Astrocyte (in vitro differentiated cells and primary cell): ENCODE measurements at regions not wholly inside any gene's neighbourhood (a gene's known extent, or its start where the extent isn't known, plus 50 kb on each side); places are given as distances from the start of the nearest gene placed in this dataset.

Experiments used
- DNase-seq: peaks from one replicate; pipeline ENCODE4 v3.0.0-alpha.2; 2010; ENCODE audit warnings: low read depth
- FAIRE-seq: peaks from 2 replicates; lab custom pipeline; 2011; peaks lifted over from hg19 to GRCh38; lab: Jason Lieb, UNC
- H2AFZ ChIP-seq: 2 replicates; pipeline ENCODE4 v1.6.0; 2012; ENCODE audit warnings: low read depth, low read length, inconsistent platforms
- H3K27ac ChIP-seq: 2 replicates; pipeline ENCODE4 v1.5.1; 2011; ENCODE audit warnings: low read depth, low read length, inconsistent platforms
- H3K27me3 ChIP-seq: 2 replicates; pipeline ENCODE4 v1.6.0; 2011; ENCODE audit warnings: low read length, inconsistent platforms; ENCODE audit not compliant: insufficient read depth
- H3K36me3 ChIP-seq: 2 replicates; pipeline ENCODE4 v1.5.1; 2011; ENCODE audit warnings: low read length, inconsistent platforms; ENCODE audit not compliant: insufficient read depth
- H3K4me1 ChIP-seq: 2 replicates; pipeline ENCODE4 v1.5.1; 2011; ENCODE audit warnings: low read length, inconsistent platforms; ENCODE audit not compliant: insufficient read depth
- H3K4me2 ChIP-seq: 2 replicates; pipeline ENCODE4 v1.6.0; 2012; ENCODE audit warnings: low read length, inconsistent platforms
- H3K4me3 ChIP-seq: 2 replicates; pipeline ENCODE4 v1.5.1; 2011; ENCODE audit warnings: low read depth, mild to moderate bottlenecking, low read length, inconsistent platforms; ENCODE audit not compliant: insufficient read depth
- H3K79me2 ChIP-seq: 2 replicates; pipeline ENCODE4 v1.6.0; 2012; ENCODE audit warnings: mild to moderate bottlenecking, low read length, inconsistent platforms; ENCODE audit not compliant: insufficient read depth
- H3K9ac ChIP-seq: 2 replicates; pipeline ENCODE4 v1.6.0; 2012; ENCODE audit warnings: mild to moderate bottlenecking, low read length, inconsistent platforms
- H3K9me3 ChIP-seq: 2 replicates; pipeline ENCODE4 v1.5.1; 2012; ENCODE audit warnings: low read depth, mild to moderate bottlenecking, low read length, inconsistent platforms; ENCODE audit not compliant: insufficient read depth
- H4K20me1 ChIP-seq: 2 replicates; pipeline ENCODE4 v1.6.0; 2012; ENCODE audit warnings: low read length, inconsistent platforms; ENCODE audit not compliant: insufficient read depth
- H3K27ac Mint-ChIP-seq: one replicate; pipeline ENCODE4 v1.8.0; 2021; ENCODE audit warnings: mild to moderate bottlenecking, mixed read lengths; ENCODE audit not compliant: unreplicated experiment
- H3K27me3 Mint-ChIP-seq: one replicate; pipeline ENCODE4 v1.8.0; 2021; ENCODE audit warnings: low read depth, mixed read lengths; ENCODE audit not compliant: unreplicated experiment
- H3K36me3 Mint-ChIP-seq: one replicate; pipeline ENCODE4 v1.8.0; 2021; ENCODE audit warnings: low read depth, mixed read lengths; ENCODE audit not compliant: unreplicated experiment
- H3K4me1 Mint-ChIP-seq: one replicate; pipeline ENCODE4 v1.8.0; 2021; ENCODE audit warnings: low read depth, mixed read lengths; ENCODE audit not compliant: unreplicated experiment
- H3K4me3 Mint-ChIP-seq: one replicate; pipeline ENCODE4 v1.8.0; 2021; ENCODE audit warnings: mild to moderate bottlenecking, moderate library complexity, mixed read lengths; ENCODE audit not compliant: unreplicated experiment
- H3K9me3 Mint-ChIP-seq: one replicate; pipeline ENCODE4 v1.8.0; 2021; ENCODE audit warnings: mild to moderate bottlenecking, mixed read lengths; ENCODE audit not compliant: unreplicated experiment
- CTCF ChIP-seq: IDR thresholded peaks from 2 replicates; pipeline ENCODE4 v1.5.1; 2011; ENCODE audit warnings: low read depth, mild to moderate bottlenecking, inconsistent platforms, low read length, moderate library complexity; ENCODE audit not compliant: insufficient read depth
- EZH2 ChIP-seq: IDR thresholded peaks from 2 replicates; pipeline ENCODE4 v1.6.1; 2012; ENCODE audit warnings: mild to moderate bottlenecking, low read length, inconsistent platforms; ENCODE audit not compliant: insufficient read depth

- peaks cover 4% of the 10 kb centered on the region for H3K9me3 Mint-ChIP-seq
- no peak overlapping the region for H3K27ac Mint-ChIP-seq
- no peaks in the 10 kb centered on the region for H3K9me3 ChIP-seq
- H3K27me3 ChIP-seq: no peaks in the 10 kb centered on the region
- H3K9ac ChIP-seq: no peak overlapping the region
- no peaks in the 10 kb centered on the region for H3K36me3 Mint-ChIP-seq
- H3K4me3 ChIP-seq: no peak overlapping the region
- no peaks in the 10 kb centered on the region for H3K36me3 ChIP-seq
- FAIRE-seq (no peak), DNase-seq (no peak)
- H3K4me1 ChIP-seq: peaks cover 8% of the 10 kb centered on the region
- H3K4me2 ChIP-seq: no peak overlapping the region
- no peaks in the 10 kb centered on the region for H3K27me3 Mint-ChIP-seq
- H3K79me2 ChIP-seq: no peaks in the 10 kb centered on the region
- H3K4me1 Mint-ChIP-seq: peaks cover 20% of the 10 kb centered on the region
- no peak overlapping the region for H3K27ac ChIP-seq
- H2AFZ ChIP-seq: no peak overlapping the region
- H3K4me3 Mint-ChIP-seq: no peak overlapping the region
- H4K20me1 ChIP-seq: no peaks in the 10 kb centered on the region
- no peak for TF ChIP-seq CTCF
- no peak for TF ChIP-seq EZH2
These were observed 243.1 kb upstream of the CTSO start for GRCh38 chr4:156196722-156197121.

GRCh38 chr4:156195914-156196313 is 242.2 kb upstream of the CTSO start:
- TF ChIP-seq CTCF: no peak
- TF ChIP-seq EZH2: no peak
- H3K79me2 ChIP-seq: no peaks in the 10 kb centered on the region
- no peaks in the 10 kb centered on the region for H3K36me3 ChIP-seq
- no peaks in the 10 kb centered on the region for H3K9me3 ChIP-seq
- H3K4me2 ChIP-seq: no peak overlapping the region
- H3K36me3 Mint-ChIP-seq: no peaks in the 10 kb centered on the region
- H3K4me3 Mint-ChIP-seq: no peak overlapping the region
- H2AFZ ChIP-seq: no peak overlapping the region
- H4K20me1 ChIP-seq: no peaks in the 10 kb centered on the region
- DNase-seq: no peak
- H3K4me3 ChIP-seq: no peak overlapping the region
- H3K27ac ChIP-seq: no peak overlapping the region
- no peak overlapping the region for H3K9ac ChIP-seq
- FAIRE-seq: no peak
- H3K27ac Mint-ChIP-seq: no peak overlapping the region
- peaks cover 8% of the 10 kb centered on the region for H3K4me1 ChIP-seq
- H3K27me3 ChIP-seq: no peaks in the 10 kb centered on the region
- no peaks in the 10 kb centered on the region for H3K27me3 Mint-ChIP-seq
- peaks cover 4% of the 10 kb centered on the region for H3K9me3 Mint-ChIP-seq
- peaks cover 23% of the 10 kb centered on the region for H3K4me1 Mint-ChIP-seq

GRCh38 chr4:156194896-156195295 is 241.2 kb upstream of the CTSO start:
- H3K27ac ChIP-seq: no peak overlapping the region
- Mint-ChIP-seq H3K4me3 (no peak overlapping the region), H3K36me3 (no peaks in the 10 kb centered on the region)

More at GRCh38 chr4:156194896-156195295, 241.2 kb upstream of the CTSO start:
- H3K9me3 ChIP-seq: no peaks in the 10 kb centered on the region
- TF ChIP-seq EZH2 (no peak), CTCF (no peak)
- Mint-ChIP-seq H3K9me3 (peaks cover 4% of the 10 kb centered on the region), H3K27me3 (no peaks in the 10 kb centered on the region), H3K4me1 (peaks cover 30% of the 10 kb centered on the region), H3K27ac (no peak overlapping the region)
- H3K36me3 ChIP-seq: no peaks in the 10 kb centered on the region
- no peak overlapping the region for H3K4me3 ChIP-seq
- DNase-seq (no peak), FAIRE-seq (no peak)
- H3K4me2 ChIP-seq: no peak overlapping the region
- H3K27me3 ChIP-seq: no peaks in the 10 kb centered on the region
- peaks cover 8% of the 10 kb centered on the region for H3K4me1 ChIP-seq
- no peaks in the 10 kb centered on the region for H3K79me2 ChIP-seq
- H2AFZ ChIP-seq: no peak overlapping the region
- no peaks in the 10 kb centered on the region for H4K20me1 ChIP-seq
- no peak overlapping the region for H3K9ac ChIP-seq
